SHP77 (cell line): ENCODE measurements at regions not wholly inside any gene's neighbourhood (a gene's known extent, or its start where the extent isn't known, plus 50 kb on each side); places are given as distances from the start of the nearest gene placed in this dataset.

ENCODE experiments used
- DNase-seq, 2 experiments: peaks; one replicate each; lab custom pipeline; 2025; lab: John Stamatoyannopoulos, UW

GRCh38 chr4:183763990-183764754 lies 105.1 kb downstream of the TRAPPC11 start:
- DNase-seq: no peak

- no peak for DNase-seq
Observed at GRCh38 chr4:183765251-183765911, 106.3 kb downstream of the TRAPPC11 start.

DNA sequence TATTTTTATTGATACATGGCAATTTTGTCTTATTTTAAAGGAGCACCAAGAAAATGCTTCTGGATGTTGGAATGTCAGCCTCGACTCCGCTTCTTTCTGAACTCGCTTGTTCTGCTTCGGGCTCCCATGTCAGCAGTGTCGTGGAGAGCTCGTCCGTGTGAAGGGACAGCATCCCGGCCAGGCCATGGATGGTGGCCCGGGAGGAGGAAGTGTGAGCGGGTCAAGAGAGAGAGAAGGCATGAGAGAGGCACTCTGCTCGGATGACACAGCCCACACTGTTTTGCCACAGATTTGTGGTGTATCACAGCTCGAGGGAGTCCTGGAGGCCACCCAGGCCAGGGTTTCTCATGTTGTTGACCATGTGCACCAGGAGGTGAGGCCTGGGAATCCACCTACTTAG lies 107.0 kb downstream of the TRAPPC11 start:
- DNase-seq: no peak

GRCh38 chr4:183770906-183771305 lies 111.8 kb downstream of the TRAPPC11 start:
- no peak for DNase-seq

DNA sequence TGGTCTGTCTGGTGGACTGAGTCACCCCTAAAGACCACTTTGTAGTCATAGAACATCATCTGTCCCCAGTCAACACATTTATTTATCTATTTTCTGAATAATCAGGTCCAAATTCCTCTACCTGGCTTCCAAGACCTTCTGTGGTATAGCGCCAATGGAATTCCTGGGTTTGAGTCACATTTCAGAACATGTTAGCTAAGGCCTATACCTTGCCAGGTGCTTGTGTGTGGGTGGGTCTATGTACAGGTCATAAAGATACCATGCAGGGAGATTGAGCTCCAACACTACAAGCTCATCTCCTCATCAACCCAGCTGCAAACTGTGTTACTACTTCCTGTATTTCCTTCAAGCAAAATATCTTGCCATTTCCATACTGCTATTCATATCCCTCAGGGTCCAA lies 113.3 kb downstream of the TRAPPC11 start:
- no peak for DNase-seq

GRCh38 chr4:183773790-183774189 lies 114.7 kb downstream of the TRAPPC11 start:
- no peak for DNase-seq

- DNase-seq: no peak
Observed at GRCh38 chr4:183783306-183783705, 121.8 kb upstream of the STOX2 start.

GRCh38 chr4:183783991-183784553 lies 121.0 kb upstream of the STOX2 start:
- DNase-seq: no peak

DNA sequence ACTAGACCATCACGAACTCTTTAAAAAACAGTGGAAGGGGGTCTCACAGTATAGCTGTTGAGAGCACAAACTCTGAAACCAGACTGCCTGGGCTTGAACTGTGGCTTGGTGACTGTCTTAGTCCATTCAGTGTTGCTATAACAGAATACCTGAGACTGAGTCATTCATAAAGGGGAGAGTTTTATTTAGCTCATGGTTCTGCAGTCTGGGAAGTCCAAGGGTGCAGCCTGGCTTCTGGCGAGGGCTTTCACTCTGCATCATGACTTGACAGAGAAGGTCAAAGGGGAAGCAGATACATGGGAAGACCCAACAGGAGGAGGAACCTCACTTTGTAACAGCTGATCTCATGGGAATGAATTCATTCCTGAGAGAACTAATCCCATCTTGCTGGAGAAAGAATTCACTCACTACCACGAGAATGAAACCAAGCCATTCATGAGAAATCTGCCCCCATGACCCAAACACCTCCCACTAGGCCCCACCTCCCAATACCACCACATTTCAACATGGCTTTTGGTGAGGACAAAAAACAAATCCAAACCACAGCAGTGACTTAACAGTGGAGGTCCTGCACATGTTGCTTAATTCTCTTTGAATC lies 116.7 kb upstream of the STOX2 start:
- no peak for DNase-seq

DNA sequence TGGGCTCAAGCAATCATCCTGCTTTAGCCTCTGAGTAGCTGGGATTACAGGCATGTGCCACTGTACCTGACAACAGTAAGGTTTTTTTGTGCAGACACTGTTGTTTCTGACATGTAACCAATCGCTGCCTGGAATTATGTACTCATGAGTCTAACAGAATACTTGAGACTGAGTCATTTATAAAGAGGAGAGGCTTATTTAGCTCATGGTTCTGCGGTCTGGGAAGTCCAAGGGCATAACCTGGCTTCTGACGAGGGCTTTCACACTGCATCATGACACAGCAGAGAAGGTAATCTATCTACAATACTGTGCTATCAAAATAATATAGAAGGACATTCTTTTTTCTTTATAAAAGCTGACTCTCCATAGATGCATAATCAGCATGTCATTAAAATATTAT lies 115.5 kb upstream of the STOX2 start:
- DNase-seq: no peak

- no peak for DNase-seq
Observed at GRCh38 chr4:183790661-183791060, 114.4 kb upstream of the STOX2 start.

DNA sequence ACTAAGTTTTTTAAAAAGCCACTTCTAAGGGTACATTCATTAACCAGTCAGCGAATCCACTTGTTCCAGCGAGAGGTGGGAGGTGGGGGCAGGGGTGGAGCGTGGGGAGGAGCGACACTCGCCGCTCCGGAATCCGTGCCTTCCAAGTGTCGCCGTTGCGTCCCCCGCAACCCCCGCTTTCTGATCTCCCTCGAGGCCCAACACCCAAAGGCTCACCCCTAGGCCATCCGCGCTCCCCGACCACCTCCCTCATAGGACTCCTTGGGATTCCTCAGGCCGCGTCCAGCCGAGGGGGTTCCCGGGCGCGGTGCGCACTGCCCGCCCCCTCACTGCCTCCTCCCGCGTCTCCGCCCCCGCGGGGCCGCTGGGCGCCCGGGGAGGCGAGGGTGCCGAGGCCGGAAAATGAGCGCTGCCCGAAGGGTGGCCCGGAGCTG lies 108.1 kb upstream of the STOX2 start:
- DNase-seq: no peak

- no peak for DNase-seq
Observed at GRCh38 chr4:183797445-183798300, 107.4 kb upstream of the STOX2 start.

GRCh38 chr4:183798301-183799253 lies 106.5 kb upstream of the STOX2 start:
- DNase-seq: no peak

GRCh38 chr4:183801457-183802165 lies 103.5 kb upstream of the STOX2 start:
- DNase-seq: no peak

GRCh38 chr4:183806341-183806740 lies 98.8 kb upstream of the STOX2 start:
- DNase-seq: no peak

DNA sequence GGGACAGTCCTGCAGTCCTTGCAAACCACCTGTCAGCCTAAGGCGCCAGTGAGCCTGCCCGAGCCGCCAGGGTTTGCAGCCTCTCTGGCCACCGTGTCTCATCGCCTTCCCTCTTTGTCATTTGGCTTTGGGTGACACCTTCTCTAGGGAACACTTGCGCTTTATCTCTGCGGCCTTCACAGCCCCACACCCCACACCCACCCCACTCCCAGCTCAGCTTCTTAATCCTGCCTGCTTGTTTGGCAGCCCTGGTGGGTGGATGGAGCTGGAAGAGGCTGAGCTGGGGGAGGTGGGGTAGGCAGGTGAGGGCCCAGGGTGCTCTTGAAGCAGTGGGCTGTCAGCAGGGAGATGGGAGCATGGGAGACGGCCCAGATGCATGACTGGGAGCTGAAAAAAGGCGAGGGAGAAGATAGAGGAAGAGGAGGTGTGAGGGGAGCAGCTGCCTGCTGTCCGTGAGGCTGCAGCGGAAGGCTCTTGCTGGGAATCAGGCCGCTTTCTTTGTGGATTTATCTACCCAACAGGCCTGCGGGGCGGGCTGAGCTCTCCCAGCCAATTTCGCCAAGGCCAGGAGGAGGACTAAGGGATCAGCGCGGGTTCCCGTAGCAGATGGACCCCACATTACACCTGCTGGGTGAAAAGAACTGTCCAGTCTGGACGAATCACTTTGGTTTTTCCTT lies 97.5 kb upstream of the STOX2 start:
- DNase-seq: no peak

DNA sequence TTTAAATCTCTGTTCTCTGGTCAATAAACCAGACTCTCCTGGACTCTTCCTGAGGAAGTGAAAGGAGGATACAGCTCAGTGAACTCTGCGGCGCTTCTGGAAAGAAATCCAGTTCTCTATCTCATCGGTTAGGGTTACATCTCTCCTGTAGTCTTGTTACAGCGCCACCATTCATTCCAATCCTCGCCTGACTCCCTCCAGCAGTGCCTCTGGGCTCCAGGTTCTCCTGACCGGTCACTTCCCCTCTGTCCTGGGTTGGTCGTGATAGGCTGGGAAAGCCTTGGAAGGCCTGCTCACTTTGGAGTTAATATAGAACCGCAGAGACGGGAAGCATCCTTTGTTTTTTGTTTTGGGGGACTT lies 97.0 kb upstream of the STOX2 start:
- no peak for DNase-seq

DNA sequence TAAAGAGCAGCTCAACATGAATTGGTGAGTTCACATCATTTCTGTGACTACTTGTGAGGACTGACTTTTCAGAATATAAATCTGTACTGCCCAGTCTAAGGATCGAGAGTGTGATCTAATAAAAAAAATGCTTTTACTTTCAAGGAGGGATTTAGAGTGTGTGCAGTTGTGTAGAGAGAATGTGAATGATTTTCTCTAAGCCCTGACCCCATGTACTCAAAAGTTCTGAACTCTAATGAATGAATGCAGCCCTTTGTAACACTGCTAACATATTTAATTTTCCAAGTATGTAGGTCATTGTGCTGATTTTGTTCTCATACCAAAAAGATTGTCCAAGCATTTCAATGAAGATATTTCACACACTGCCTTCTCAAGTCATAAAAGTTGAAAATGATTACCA lies 92.5 kb upstream of the STOX2 start:
- no peak for DNase-seq

- DNase-seq: no peak
Observed at GRCh38 chr4:183814461-183814860, 90.6 kb upstream of the STOX2 start.
